ENCODE measurements at regions not wholly inside any gene's neighbourhood (a gene's known extent, or its start where the extent isn't known, plus 50 kb on each side); places are given as distances from the start of the nearest gene placed in this dataset.

DNA sequence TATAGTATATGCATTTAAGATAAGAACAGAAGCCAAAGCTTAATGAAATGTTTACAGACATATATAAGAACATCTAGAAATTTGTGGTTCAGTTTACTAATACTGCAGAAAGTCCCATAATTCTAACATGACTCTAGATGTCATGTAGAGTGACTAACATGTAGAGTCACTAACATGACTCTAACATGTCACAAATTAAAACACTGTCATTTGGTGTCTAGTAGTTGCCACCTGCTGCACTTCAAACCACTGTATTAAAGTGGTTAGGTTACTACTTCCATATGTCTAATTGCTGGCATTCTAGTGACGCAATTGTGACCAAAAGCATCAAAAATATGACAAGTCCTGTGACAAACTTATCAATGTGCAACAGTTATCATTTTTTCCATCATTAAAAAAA, 100.2 kb upstream of the WDR75 start:
- TF ChIP-seq, protein P1, sequence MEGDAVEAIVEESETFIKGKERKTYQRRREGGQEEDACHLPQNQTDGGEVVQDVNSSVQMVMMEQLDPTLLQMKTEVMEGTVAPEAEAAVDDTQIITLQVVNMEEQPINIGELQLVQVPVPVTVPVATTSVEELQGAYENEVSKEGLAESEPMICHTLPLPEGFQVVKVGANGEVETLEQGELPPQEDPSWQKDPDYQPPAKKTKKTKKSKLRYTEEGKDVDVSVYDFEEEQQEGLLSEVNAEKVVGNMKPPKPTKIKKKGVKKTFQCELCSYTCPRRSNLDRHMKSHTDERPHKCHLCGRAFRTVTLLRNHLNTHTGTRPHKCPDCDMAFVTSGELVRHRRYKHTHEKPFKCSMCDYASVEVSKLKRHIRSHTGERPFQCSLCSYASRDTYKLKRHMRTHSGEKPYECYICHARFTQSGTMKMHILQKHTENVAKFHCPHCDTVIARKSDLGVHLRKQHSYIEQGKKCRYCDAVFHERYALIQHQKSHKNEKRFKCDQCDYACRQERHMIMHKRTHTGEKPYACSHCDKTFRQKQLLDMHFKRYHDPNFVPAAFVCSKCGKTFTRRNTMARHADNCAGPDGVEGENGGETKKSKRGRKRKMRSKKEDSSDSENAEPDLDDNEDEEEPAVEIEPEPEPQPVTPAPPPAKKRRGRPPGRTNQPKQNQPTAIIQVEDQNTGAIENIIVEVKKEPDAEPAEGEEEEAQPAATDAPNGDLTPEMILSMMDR (IDR thresholded peaks at IDR 0.05 in 4 of 5, conservative IDR thresholded peaks at IDR 0.05 in 1 of 5) = no peak
- TF ChIP-seq POLR2A (IDR thresholded peaks at IDR 0.05) = no peak

Measured in gastrocnemius medialis (tissue), 4 donors.